Prostate gland (tissue), 1 donor: ENCODE measurements at regions not wholly inside any gene's neighbourhood (a gene's known extent, or its start where the extent isn't known, plus 50 kb on each side); places are given as distances from the start of the nearest gene placed in this dataset.

Experiments
- POLR2A ChIP-seq: fragments of 450-650 bp; IDR thresholded peaks from one replicate; pipeline ENCODE4 v1.6.1; 2016; ENCODE audit warnings: antibody characterized with exemption, mild to moderate bottlenecking
- POLR2AphosphoS5 ChIP-seq: sonication (generic); formaldehyde crosslinking; IDR thresholded peaks from one replicate; pipeline ENCODE4 v1.6.1; 2017; ENCODE audit warnings: antibody characterized with exemption

DNA sequence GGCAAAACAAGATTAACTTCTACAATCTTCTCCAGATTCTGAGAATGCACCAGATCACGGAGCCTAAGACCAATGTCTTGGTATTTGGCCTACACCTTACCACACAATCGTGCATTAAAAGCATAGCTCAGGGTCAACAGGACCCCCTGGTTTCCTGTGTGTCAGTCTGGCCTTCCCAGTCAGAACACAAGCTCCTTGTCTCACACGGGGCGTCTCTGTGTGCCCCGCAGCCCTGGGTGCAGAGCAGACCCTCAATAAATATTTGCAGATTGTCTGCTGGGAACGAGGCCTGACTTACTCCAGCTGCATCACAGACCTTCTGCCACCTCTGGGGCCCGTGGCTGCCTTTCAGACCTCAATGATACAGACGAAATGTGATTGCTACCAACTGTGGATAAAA is 82.5 kb upstream of the CTNNB1 start:
- TF ChIP-seq POLR2A, result no peak
- TF ChIP-seq POLR2AphosphoS5, result no peak
